ENCODE measurements at regions not wholly inside any gene's neighbourhood (a gene's known extent, or its start where the extent isn't known, plus 50 kb on each side); places are given as distances from the start of the nearest gene placed in this dataset.

GRCh38 chr5:136492587-136492986 lies 127.2 kb upstream of the TRPC7 start:
- TF ChIP-seq POLR2A (IDR thresholded peaks at IDR 0.05; ENCODE audit: low read depth, low read length): no peak
- TF ChIP-seq POLR2AphosphoS5 (IDR thresholded peaks at IDR 0.05; ENCODE audit: low read depth, low read length): no peak

Measured in GM12891 (cell line).